ENCODE measurements at regions not wholly inside any gene's neighbourhood (a gene's known extent, or its start where the extent isn't known, plus 50 kb on each side); places are given as distances from the start of the nearest gene placed in this dataset.
A peak's percentile ranks its signal among the peaks of the same experiment; 100 is the strongest.
"Not testable (repeated sequence)": the region's sequence is repeated elsewhere in the genome, so short reads cannot be mapped to it uniquely, and the experiment has no call there.

DNA sequence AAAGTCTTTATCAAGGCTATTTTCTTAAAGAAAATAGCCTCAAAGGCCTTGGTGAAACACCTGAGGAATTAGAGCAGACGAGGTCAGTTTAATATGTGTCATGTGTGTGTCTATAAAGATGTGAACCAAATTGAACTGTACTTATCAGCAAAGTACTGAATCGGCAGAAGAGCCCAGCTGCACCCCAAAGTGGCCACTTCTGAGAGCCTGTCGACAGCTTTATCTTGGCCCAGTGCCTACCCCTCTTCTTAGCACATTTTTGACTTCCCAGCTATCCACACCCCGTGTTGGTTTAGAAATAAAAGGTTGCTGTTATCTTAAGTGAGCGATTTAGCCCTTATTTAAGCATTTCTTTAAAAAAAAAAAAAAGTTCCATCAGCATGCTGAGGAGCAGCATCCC, 329.7 kb downstream of the FBXW7 start:
- no peak for DNase-seq (ENCODE audit: low read depth, low spot score)

GRCh38 chr4:152202415-152202814, 333.5 kb downstream of the FBXW7 start:
- no peak overlapping the region for H3K4me3 ChIP-seq (ENCODE audit: low read length)
- no peak for DNase-seq (ENCODE audit: low read depth, low spot score)

More for the DNA sequence above, 329.7 kb downstream of the FBXW7 start:
- H3K4me3 ChIP-seq (ENCODE audit: low read length): no peak overlapping the region

DNA sequence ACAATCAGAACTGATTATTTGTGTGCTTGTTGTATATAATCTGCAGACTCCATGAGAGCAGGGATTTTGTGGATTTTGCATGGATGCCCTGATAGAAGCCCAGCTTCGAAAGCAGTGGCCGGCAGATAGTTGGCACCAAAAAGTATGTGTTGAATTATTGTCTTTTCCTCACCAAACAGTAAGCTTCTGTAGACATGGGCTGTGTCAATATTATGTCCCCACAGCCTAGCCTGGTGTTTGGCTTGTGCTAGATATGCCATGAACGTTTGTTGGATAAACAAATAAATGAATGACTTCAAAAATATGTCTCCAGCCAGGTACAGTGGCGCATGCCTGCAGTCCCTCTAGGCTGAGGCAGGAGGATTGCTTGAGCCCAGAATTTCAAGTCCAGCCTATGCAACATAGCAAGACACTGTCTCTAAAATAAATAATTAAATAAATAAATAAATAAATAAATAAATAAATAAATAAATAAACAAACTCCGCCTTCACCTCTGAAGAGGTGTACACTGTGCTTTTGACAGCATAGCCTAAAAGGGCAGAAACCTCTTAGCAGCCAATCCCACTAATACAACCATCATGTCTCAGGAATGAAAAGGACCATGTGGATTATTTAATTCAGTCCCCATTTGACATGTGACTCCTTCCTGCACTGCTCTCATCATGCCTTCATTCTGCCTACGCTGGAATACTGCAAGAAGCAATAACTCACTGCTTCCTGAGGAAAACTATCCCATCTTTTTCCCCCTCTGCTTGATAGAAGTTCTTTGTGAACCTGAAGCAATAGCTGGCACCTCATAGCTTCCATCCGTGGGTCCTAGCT, 335.2 kb downstream of the FBXW7 start:
- no peak for DNase-seq (ENCODE audit: low read depth, low spot score)

DNA sequence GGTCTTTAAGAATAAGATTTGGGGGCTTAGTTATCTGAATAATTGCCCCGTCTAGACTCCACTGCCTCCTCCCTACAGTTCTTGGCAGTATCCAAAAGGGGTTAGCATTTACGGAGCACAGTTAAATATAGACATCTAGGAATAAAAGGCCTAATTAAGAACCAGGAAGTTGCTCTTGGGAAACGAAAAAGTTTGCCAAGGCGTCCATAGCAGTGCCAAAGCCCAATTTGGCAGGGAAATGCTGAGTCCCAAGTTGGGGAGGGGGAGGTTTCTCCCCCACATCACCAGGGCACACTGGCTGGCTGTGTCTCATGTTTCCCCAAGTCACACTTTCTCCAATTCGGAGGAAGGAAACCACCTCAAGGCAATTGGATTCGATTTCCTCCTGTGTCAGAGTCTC, 338.7 kb downstream of the FBXW7 start:
- H3K4me3 ChIP-seq (ENCODE audit: low read length): no peak overlapping the region
- no peak for DNase-seq (ENCODE audit: low read depth, low spot score)

More for the DNA sequence above, 335.2 kb downstream of the FBXW7 start:
- H3K4me3 ChIP-seq (ENCODE audit: low read length): no peak overlapping the region

DNA sequence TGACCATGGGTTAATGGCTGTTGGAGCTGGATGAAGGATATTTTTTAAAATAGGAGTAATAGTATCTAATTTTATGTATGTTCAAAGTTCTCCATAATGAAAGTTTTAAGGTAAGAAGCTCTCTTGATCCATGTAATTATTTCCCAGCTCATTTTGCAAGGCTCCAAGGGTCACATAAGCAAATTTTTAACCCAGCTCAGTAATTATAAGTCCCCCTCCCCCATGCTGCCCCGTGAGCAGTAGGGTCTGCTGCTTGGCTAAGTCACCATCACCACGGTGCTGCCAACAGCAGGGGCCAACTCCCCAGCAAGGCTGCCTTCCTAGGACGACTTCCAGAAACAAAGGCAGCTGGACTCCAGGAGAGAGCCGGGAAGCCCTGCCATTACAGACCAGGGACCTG, 340.0 kb downstream of the FBXW7 start:
- no peak for DNase-seq (ENCODE audit: low read depth, low spot score)
- H3K4me3 ChIP-seq (ENCODE audit: low read length): no peak overlapping the region

GRCh38 chr4:152193059-152193458, 342.8 kb downstream of the FBXW7 start:
- no peak overlapping the region for H3K4me3 ChIP-seq (ENCODE audit: low read length)
- DNase-seq (ENCODE audit: low read depth, low spot score): no peak

GRCh38 chr4:152190907-152191306, 345.0 kb downstream of the FBXW7 start:
- no peak for DNase-seq (ENCODE audit: low read depth, low spot score)
- H3K4me3 ChIP-seq (ENCODE audit: low read length): no peak overlapping the region

- DNase-seq (ENCODE audit: low read depth, low spot score): peak; percentile 71
Observed at GRCh38 chr4:152189451-152190179, 346.3 kb downstream of the FBXW7 start.

GRCh38 chr4:152188801-152189200, 347.1 kb downstream of the FBXW7 start:
- H3K4me3 ChIP-seq (ENCODE audit: low read length): no peak overlapping the region
- no peak for DNase-seq (ENCODE audit: low read depth, low spot score)

More at GRCh38 chr4:152189451-152190179, 346.3 kb downstream of the FBXW7 start:
- no peak overlapping the region for H3K4me3 ChIP-seq (ENCODE audit: low read length)

DNA sequence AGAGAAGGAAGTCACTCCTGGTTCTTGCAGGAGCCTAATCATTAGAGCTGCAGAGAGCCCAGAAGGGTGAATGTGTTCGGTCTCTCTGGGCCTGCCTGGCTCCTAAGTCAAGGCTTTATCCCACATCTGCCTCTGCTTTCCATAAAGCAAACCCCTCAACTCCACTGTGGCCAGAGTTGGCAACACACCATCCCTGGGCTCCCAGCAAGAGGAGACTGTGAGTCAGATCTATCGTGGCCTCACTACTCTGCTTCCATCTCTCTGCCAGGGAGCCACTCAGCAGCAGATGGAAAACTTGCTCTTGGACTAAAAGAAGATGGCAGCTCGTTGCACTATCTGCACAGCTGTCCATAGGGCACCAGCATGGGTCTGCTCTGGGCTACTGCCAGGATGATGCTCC, 348.2 kb downstream of the FBXW7 start:
- DNase-seq (ENCODE audit: low read depth, low spot score): no peak
- H3K4me3 ChIP-seq (ENCODE audit: low read length): no peak overlapping the region

- H3K4me3 ChIP-seq (ENCODE audit: low read length): no peak overlapping the region
- no peak for DNase-seq (ENCODE audit: low read depth, low spot score)
Observed at GRCh38 chr4:152185786-152186550, 349.9 kb downstream of the FBXW7 start.

- no peak overlapping the region for H3K4me3 ChIP-seq (ENCODE audit: low read length)
- no peak for DNase-seq (ENCODE audit: low read depth, low spot score)
Observed at GRCh38 chr4:152181150-152181549, 354.7 kb downstream of the FBXW7 start.

DNA sequence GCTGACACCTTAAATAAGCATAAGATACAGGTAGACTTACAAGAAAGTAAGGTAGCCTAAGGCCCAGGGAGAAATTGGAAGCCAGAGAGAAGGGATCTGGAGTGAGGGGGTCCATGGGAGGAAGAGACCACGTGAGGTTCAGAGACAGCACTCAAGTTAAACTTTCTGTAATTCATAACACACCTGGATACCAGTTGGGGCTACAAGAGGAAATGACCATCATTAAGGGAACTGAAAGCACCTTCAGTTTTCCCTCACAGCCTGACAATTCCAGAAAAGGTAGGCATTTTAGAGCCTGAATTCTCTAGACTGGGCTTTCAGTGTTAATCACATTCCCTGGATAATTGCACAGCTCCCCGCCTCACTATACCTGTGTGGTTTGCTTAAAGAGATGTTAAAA, 355.5 kb downstream of the FBXW7 start:
- no peak for DNase-seq (ENCODE audit: low read depth, low spot score)
- H3K4me3 ChIP-seq (ENCODE audit: low read length): no peak overlapping the region

GRCh38 chr4:152177538-152177937, 358.4 kb downstream of the FBXW7 start:
- H3K4me3 ChIP-seq (ENCODE audit: low read length); DNase-seq (ENCODE audit: low read depth, low spot score): not testable (repeated sequence)

DNA sequence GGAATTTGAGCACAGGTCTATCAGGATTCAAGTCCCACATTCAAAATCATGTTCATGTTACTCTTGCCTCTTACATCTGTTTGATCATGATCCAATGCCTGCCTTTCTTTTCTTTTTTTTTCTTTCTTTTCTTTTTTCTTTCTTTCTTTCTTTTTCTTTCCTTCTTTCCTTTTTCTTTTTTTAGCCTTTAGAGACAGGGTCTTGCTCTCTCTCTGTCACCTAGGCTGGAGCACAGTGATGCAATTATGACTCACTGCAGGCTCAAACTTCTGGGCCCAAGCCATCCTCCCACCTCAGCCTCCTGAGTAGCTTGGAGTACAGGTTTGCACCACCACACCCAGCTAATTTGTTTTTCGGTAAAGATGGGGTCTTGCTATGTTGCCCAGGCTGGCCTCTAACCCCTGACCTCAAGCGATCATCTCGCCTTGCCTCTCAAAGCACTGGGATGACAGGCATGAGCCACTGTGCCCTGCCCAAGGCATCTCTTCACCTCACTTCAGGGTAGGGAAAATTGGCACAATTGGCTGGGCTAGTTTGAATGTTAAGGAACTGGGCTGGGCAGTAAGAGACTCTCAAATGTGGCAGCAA, 359.2 kb downstream of the FBXW7 start:
- H3K4me3 ChIP-seq (ENCODE audit: low read length): no peak overlapping the region
- DNase-seq (ENCODE audit: low read depth, low spot score): no peak

DNA sequence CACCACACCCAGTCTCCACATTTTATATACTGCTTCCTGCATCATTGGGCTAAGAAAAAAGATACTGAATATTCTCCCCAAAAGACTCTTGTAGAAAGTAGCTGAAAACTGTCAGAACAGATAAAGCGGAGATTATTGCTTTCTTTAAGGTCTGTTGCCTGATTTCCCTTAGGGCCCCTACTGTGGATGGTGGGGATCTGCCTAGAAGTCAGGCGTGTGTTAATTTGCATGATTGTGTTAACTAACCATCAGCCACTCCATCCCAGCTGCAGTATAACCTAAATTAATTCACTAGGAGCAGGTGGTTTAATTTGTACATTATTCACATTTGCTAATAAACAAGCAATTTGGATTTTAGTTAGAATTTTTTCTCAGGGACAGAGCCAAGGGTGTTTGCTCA, 360.3 kb downstream of the FBXW7 start:
- no peak for DNase-seq (ENCODE audit: low read depth, low spot score)
- no peak overlapping the region for H3K4me3 ChIP-seq (ENCODE audit: low read length)

GRCh38 chr4:152172146-152172545, 363.7 kb downstream of the FBXW7 start:
- no peak for DNase-seq (ENCODE audit: low read depth, low spot score)
- no peak overlapping the region for H3K4me3 ChIP-seq (ENCODE audit: low read length)

- no peak overlapping the region for H3K4me3 ChIP-seq (ENCODE audit: low read length)
- no peak for DNase-seq (ENCODE audit: low read depth, low spot score)
Observed at GRCh38 chr4:152171556-152171955, 364.3 kb downstream of the FBXW7 start.

DNA sequence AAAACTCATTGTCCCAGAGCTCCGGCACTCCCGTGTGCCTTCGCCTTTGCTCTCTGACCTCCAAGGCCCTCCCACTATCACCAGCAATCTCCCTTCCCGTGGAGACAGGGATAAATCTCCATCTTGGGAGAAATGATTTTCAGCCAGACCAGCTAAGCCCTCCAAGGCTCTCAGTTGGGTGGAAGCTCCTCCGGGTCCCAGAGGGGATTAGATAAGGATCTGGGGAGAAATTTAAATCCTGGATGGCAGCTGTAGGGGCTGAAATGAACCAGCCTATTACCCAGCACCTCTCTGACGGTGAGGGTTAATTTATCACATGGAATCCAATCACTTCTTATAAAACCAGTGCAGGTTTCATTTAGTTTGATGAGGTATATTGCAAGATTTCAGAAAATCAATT, 366.2 kb downstream of the FBXW7 start:
- no peak for DNase-seq (ENCODE audit: low read depth, low spot score)
- no peak overlapping the region for H3K4me3 ChIP-seq (ENCODE audit: low read length)
